ENCODE measurements at regions not wholly inside any gene's neighbourhood (a gene's known extent, or its start where the extent isn't known, plus 50 kb on each side); places are given as distances from the start of the nearest gene placed in this dataset.

DNA sequence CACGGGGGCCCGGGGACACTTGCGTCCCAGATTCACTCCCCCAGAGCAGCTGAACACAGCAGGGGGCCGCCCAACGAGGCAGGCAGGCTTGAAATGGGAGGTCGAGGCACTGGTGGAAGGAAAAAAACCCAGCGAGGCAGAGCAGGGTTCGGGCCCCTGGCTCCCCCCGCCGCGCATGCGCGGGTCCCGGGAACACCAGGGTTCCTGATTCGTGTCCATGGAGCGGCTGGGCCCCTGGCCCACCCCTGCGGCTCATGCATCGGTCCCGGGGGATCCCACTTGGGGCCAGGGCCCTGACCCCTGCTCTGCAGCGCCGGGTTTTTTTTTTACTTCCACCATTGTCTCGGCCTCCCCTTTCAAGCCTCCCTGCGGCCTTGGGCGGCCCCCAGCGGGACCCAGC lies 321.5 kb downstream of the ALG10 start:
- WGBS (ENCODE audit: insufficient coverage, low coverage, low lambda C conversion rate, missing lambda C conversion rate): 37% methylated on average over 6 of the region's 25 CpGs
- DNase-seq: no peak
- Histone ChIP-seq H3K27ac (no peak overlapping the region), H3K9me3 (no peaks in the 10 kb centered on the region), H3K4me3 (no peak overlapping the region), H3K27me3 (no peaks in the 10 kb centered on the region), H3K4me1 (no peaks in the 10 kb centered on the region), H3K36me3 (no peaks in the 10 kb centered on the region)
- intact Hi-C loops (cut with DNase I): no loop called here
- TF ChIP-seq, protein P1, sequence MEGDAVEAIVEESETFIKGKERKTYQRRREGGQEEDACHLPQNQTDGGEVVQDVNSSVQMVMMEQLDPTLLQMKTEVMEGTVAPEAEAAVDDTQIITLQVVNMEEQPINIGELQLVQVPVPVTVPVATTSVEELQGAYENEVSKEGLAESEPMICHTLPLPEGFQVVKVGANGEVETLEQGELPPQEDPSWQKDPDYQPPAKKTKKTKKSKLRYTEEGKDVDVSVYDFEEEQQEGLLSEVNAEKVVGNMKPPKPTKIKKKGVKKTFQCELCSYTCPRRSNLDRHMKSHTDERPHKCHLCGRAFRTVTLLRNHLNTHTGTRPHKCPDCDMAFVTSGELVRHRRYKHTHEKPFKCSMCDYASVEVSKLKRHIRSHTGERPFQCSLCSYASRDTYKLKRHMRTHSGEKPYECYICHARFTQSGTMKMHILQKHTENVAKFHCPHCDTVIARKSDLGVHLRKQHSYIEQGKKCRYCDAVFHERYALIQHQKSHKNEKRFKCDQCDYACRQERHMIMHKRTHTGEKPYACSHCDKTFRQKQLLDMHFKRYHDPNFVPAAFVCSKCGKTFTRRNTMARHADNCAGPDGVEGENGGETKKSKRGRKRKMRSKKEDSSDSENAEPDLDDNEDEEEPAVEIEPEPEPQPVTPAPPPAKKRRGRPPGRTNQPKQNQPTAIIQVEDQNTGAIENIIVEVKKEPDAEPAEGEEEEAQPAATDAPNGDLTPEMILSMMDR (IDR thresholded peaks at IDR 0.05): no peak
- no peak for TF ChIP-seq POLR2A (IDR thresholded peaks at IDR 0.05)
- no peak for ATAC-seq

DNA sequence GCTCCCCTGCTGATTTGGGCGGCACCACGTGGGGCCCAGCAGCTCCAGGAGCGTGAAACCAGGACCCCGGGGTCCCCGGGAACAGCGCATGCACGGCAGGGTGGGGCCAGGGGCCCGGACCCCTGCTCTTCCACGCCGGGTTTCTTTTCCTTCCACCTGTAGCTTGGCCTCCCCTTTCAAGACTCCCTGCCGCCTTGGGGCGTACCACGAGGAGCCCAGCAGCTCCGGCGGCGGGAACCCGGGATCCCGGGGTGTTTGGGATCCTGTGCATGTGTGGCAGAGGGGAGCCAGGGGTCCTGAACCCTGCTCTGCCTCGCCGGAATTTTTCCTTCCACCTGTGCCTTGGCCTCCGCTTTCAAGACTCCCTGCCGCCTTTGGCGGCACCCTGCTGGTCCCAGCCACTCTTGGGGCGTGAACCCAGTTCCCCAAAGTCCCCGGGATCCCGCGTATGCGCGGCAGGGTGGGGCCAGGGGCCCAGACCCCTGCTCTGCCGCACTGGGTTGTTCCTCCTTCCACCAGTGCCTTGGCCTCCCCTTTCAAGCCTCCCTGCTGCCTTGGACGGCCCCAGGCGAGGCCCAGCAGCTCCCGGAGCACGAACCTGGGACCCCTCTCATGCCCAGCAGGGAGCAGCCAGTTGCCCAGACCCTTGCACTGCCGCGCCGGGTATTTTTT lies 322.7 kb downstream of the ALG10 start:
- 52% methylated on average over 14 of the region's 37 CpGs for WGBS (ENCODE audit: insufficient coverage, low coverage, low lambda C conversion rate, missing lambda C conversion rate)
- H3K27ac ChIP-seq: no peak overlapping the region
- no peaks in the 10 kb centered on the region for H3K9me3 ChIP-seq
- intact Hi-C loops (cut with DNase I): loop anchor here in 1 of 2 donors (5.0 kb wide), 1 partner anchor 48 kb away; no protein-coding TSS in a partner anchor
- DNase-seq (no peak), ATAC-seq (no peak)
- no peaks in the 10 kb centered on the region for H3K36me3 ChIP-seq
- H3K4me3 ChIP-seq: no peak overlapping the region
- no peaks in the 10 kb centered on the region for H3K4me1 ChIP-seq
- H3K27me3 ChIP-seq: no peaks in the 10 kb centered on the region
- TF ChIP-seq, protein P1 (IDR thresholded peaks at IDR 0.05): no peak
- no peak for TF ChIP-seq POLR2A (IDR thresholded peaks at IDR 0.05)

DNA sequence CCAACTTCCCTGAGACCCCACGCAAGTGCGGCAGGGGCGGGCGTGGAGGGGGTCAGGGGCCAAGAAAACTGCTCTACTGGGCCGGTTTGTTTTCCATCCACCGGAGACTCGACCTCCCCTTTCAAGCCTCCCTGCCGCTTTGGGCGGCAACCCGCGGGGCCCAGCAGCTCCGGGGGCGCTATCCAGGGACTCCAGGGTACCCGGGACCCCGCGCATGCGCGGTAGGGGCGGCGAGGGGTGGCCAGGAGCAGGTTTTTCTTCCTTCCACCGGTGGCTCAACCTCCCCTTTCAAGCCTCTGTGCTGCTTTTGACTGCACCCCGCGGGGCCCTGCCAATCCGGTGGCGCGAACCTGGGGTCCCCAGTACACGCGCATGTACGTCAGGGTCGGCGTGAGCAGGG lies 323.5 kb downstream of the ALG10 start:
- no peaks in the 10 kb centered on the region for H3K9me3 ChIP-seq
- TF ChIP-seq POLR2A (IDR thresholded peaks at IDR 0.05): no peak
- TF ChIP-seq, protein P1 (IDR thresholded peaks at IDR 0.05): no peak
- 60% methylated on average over 2 of the region's 31 CpGs for WGBS (ENCODE audit: insufficient coverage, low coverage, low lambda C conversion rate, missing lambda C conversion rate)

DNA sequence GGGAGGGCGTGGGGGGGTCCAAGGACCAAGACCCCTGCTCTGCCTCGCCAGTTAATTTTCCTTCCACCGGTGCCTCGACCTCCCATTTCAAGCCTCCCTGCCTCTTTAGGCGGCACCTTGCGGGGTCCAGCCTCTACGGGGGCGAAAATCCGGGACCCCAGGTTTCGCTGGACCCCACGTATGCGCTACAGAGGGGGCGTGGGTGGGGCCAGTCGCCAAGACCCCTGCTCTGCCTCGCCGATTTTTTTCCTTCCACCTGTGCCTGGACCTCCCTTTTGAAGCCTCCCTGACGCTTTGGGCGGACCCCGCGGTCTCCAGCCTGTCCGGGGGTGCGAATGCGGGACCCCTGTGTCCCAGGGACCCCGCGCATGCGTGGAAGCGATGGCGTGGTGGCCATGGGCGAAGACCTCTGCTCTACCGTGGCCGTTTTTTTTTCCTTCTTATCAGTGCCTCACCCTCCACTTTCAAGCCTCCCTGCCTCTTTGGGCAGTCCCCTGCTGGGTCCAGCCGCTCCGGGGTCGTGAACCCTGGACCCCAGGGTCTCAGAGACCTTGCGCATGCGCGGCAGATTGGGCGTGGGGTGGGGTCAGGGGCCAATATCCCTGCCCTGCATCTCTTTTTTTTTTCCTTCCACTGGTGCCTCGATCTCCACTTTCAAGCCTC lies 324.2 kb downstream of the ALG10 start:
- intact Hi-C loops (cut with DNase I): loop anchor here in 1 of 2 donors (5.0 kb wide), 1 partner anchor 49 kb away; no protein-coding TSS in a partner anchor
- ATAC-seq: no peak
- Histone ChIP-seq H3K4me3 (no peak overlapping the region), H3K36me3 (no peaks in the 10 kb centered on the region), H3K9me3 (no peaks in the 10 kb centered on the region), H3K27me3 (no peaks in the 10 kb centered on the region), H3K4me1 (no peaks in the 10 kb centered on the region), H3K27ac (no peak overlapping the region)
- no peak for DNase-seq
- TF ChIP-seq, protein P1 (IDR thresholded peaks at IDR 0.05): no peak
- TF ChIP-seq POLR2A (IDR thresholded peaks at IDR 0.05): no peak
- WGBS (ENCODE audit: insufficient coverage, low coverage, low lambda C conversion rate, missing lambda C conversion rate): 36% methylated on average over 38 of the region's 39 CpGs

More for the DNA sequence above, 323.5 kb downstream of the ALG10 start:
- Histone ChIP-seq H3K36me3 (no peaks in the 10 kb centered on the region), H3K27me3 (no peaks in the 10 kb centered on the region), H3K27ac (no peak overlapping the region), H3K4me1 (no peaks in the 10 kb centered on the region), H3K4me3 (no peak overlapping the region)
- ATAC-seq (no peak), DNase-seq (no peak)
- intact Hi-C loops (cut with DNase I): loop anchor here in 1 of 2 donors (5.0 kb wide), 1 partner anchor 48 kb away; no protein-coding TSS in a partner anchor
